IPS-18a (cell line): ENCODE measurements at regions not wholly inside any gene's neighbourhood (a gene's known extent, or its start where the extent isn't known, plus 50 kb on each side); places are given as distances from the start of the nearest gene placed in this dataset.

Experiments
- H3K27ac ChIP-seq: one replicate; pipeline ENCODE4 v1.5.1; 2013; ENCODE audit warnings: low read length
- H3K27me3 ChIP-seq: one replicate; pipeline ENCODE4 v1.6.1; 2013; ENCODE audit warnings: mild to moderate bottlenecking, low read length; ENCODE audit not compliant: control insufficient read depth, insufficient read depth
- H3K36me3 ChIP-seq: one replicate; pipeline ENCODE4 v1.6.1; 2013; ENCODE audit warnings: low read depth, low read length; ENCODE audit not compliant: control insufficient read depth
- H3K4me1 ChIP-seq: one replicate; pipeline ENCODE4 v1.6.1; 2013; ENCODE audit warnings: low read depth, low read length; ENCODE audit not compliant: control insufficient read depth
- H3K4me3 ChIP-seq: one replicate; pipeline ENCODE4 v1.5.1; 2013; ENCODE audit warnings: low read length
- H3K9ac ChIP-seq: one replicate; pipeline ENCODE4 v1.6.1; 2013; ENCODE audit warnings: mild to moderate bottlenecking, low read length, moderate library complexity
- H3K9me3 ChIP-seq: one replicate; pipeline ENCODE4 v1.6.1; 2013; ENCODE audit warnings: low read depth, low read length; ENCODE audit not compliant: control insufficient read depth

- Histone ChIP-seq H3K36me3 (no peaks in the 10 kb centered on the region), H3K4me1 (peaks cover 27% of the 10 kb centered on the region), H3K27ac (no peak overlapping the region), H3K27me3 (no peaks in the 10 kb centered on the region), H3K9me3 (no peaks in the 10 kb centered on the region), H3K4me3 (no peak overlapping the region), H3K9ac (no peak overlapping the region)
Measured at GRCh38 chr2:21288299-21288698, 164.5 kb downstream of the TDRD15 start.

GRCh38 chr2:21288739-21289520 is 165.2 kb downstream of the TDRD15 start:
- Histone ChIP-seq H3K9me3 (no peaks in the 10 kb centered on the region), H3K27ac (no peak overlapping the region), H3K4me1 (peaks cover 27% of the 10 kb centered on the region), H3K4me3 (no peak overlapping the region), H3K27me3 (no peaks in the 10 kb centered on the region), H3K36me3 (no peaks in the 10 kb centered on the region), H3K9ac (no peak overlapping the region)

GRCh38 chr2:21289551-21289950 is 165.8 kb downstream of the TDRD15 start:
- H3K36me3 ChIP-seq = no peaks in the 10 kb centered on the region
- H3K27me3 ChIP-seq = no peaks in the 10 kb centered on the region
- H3K9ac ChIP-seq = no peak overlapping the region
- H3K9me3 ChIP-seq = no peaks in the 10 kb centered on the region
- H3K4me3 ChIP-seq = no peak overlapping the region
- peaks cover 27% of the 10 kb centered on the region for H3K4me1 ChIP-seq
- H3K27ac ChIP-seq = no peak overlapping the region

GRCh38 chr2:21289989-21290388 is 166.2 kb downstream of the TDRD15 start:
- Histone ChIP-seq H3K27me3 (no peaks in the 10 kb centered on the region), H3K36me3 (no peaks in the 10 kb centered on the region), H3K27ac (no peak overlapping the region), H3K9ac (no peak overlapping the region), H3K4me1 (peaks cover 27% of the 10 kb centered on the region), H3K9me3 (no peaks in the 10 kb centered on the region), H3K4me3 (no peak overlapping the region)

- Histone ChIP-seq H3K27me3 (no peaks in the 10 kb centered on the region), H3K36me3 (no peaks in the 10 kb centered on the region), H3K27ac (no peak overlapping the region), H3K9me3 (no peaks in the 10 kb centered on the region), H3K4me1 (peaks cover 27% of the 10 kb centered on the region), H3K4me3 (no peak overlapping the region), H3K9ac (no peak overlapping the region)
Measured at GRCh38 chr2:21291426-21291825, 167.7 kb downstream of the TDRD15 start.

GRCh38 chr2:21294446-21294845 is 170.7 kb downstream of the TDRD15 start:
- H3K36me3 ChIP-seq = no peaks in the 10 kb centered on the region
- H3K9ac ChIP-seq = no peak overlapping the region
- H3K9me3 ChIP-seq = no peaks in the 10 kb centered on the region
- peaks cover 9% of the 10 kb centered on the region for H3K4me1 ChIP-seq
- H3K4me3 ChIP-seq = no peak overlapping the region
- H3K27ac ChIP-seq = no peak overlapping the region
- H3K27me3 ChIP-seq = no peaks in the 10 kb centered on the region

- H3K4me1 ChIP-seq = no peaks in the 10 kb centered on the region
- H3K27me3 ChIP-seq = no peaks in the 10 kb centered on the region
- no peaks in the 10 kb centered on the region for H3K36me3 ChIP-seq
- H3K9me3 ChIP-seq = no peaks in the 10 kb centered on the region
- H3K4me3 ChIP-seq = no peak overlapping the region
- H3K9ac ChIP-seq = no peak overlapping the region
- no peak overlapping the region for H3K27ac ChIP-seq
Measured at GRCh38 chr2:21299411-21299810, 175.6 kb downstream of the TDRD15 start.

GRCh38 chr2:21301871-21302455 is 178.2 kb downstream of the TDRD15 start:
- H3K4me3 ChIP-seq = no peak overlapping the region
- H3K36me3 ChIP-seq = no peaks in the 10 kb centered on the region
- no peak overlapping the region for H3K9ac ChIP-seq
- H3K27me3 ChIP-seq = no peaks in the 10 kb centered on the region
- no peaks in the 10 kb centered on the region for H3K4me1 ChIP-seq
- no peak overlapping the region for H3K27ac ChIP-seq
- no peaks in the 10 kb centered on the region for H3K9me3 ChIP-seq

GRCh38 chr2:21303876-21304275 is 180.1 kb downstream of the TDRD15 start:
- Histone ChIP-seq H3K27ac (no peak overlapping the region), H3K36me3 (no peaks in the 10 kb centered on the region), H3K9me3 (no peaks in the 10 kb centered on the region), H3K4me3 (no peak overlapping the region), H3K4me1 (no peaks in the 10 kb centered on the region), H3K27me3 (no peaks in the 10 kb centered on the region), H3K9ac (no peak overlapping the region)

- Histone ChIP-seq H3K4me3 (no peak overlapping the region), H3K36me3 (no peaks in the 10 kb centered on the region), H3K9me3 (no peaks in the 10 kb centered on the region), H3K27me3 (no peaks in the 10 kb centered on the region), H3K4me1 (no peaks in the 10 kb centered on the region), H3K9ac (no peak overlapping the region), H3K27ac (no peak overlapping the region)
Measured at GRCh38 chr2:21305581-21305980, 181.8 kb downstream of the TDRD15 start.

GRCh38 chr2:21306235-21306634 is 182.5 kb downstream of the TDRD15 start:
- Histone ChIP-seq H3K9ac (no peak overlapping the region), H3K9me3 (no peaks in the 10 kb centered on the region), H3K27me3 (no peaks in the 10 kb centered on the region), H3K27ac (no peak overlapping the region), H3K4me3 (no peak overlapping the region), H3K36me3 (no peaks in the 10 kb centered on the region), H3K4me1 (no peaks in the 10 kb centered on the region)

- no peak overlapping the region for H3K9ac ChIP-seq
- no peaks in the 10 kb centered on the region for H3K27me3 ChIP-seq
- no peak overlapping the region for H3K4me3 ChIP-seq
- H3K9me3 ChIP-seq = no peaks in the 10 kb centered on the region
- no peak overlapping the region for H3K27ac ChIP-seq
- no peaks in the 10 kb centered on the region for H3K36me3 ChIP-seq
- no peaks in the 10 kb centered on the region for H3K4me1 ChIP-seq
Measured at GRCh38 chr2:21307037-21307436, 183.3 kb downstream of the TDRD15 start.
